H9 (cell line): ENCODE measurements at regions not wholly inside any gene's neighbourhood (a gene's known extent, or its start where the extent isn't known, plus 50 kb on each side); places are given as distances from the start of the nearest gene placed in this dataset.

ENCODE experiments used
- DNase-seq: peaks from one replicate; pipeline ENCODE4 v3.0.0-alpha.2; 2017
- H2AFZ ChIP-seq: one replicate; pipeline ENCODE4 v1.6.1; 2013; ENCODE audit warnings: mild to moderate bottlenecking, low read length, control low read depth, moderate library complexity
- H2AK5ac ChIP-seq: 2 replicates; pipeline ENCODE4 v1.6.1; 2013; ENCODE audit warnings: low read length, control low read depth, mixed read lengths; ENCODE audit not compliant: insufficient read length
- H2BK120ac ChIP-seq: one replicate; pipeline ENCODE4 v1.6.1; 2013; ENCODE audit warnings: low read depth, mild to moderate bottlenecking, low read length, control low read depth, inconsistent platforms; ENCODE audit not compliant: poor library complexity, severe bottlenecking
- H2BK12ac ChIP-seq: 2 replicates; pipeline ENCODE4 v1.6.1; 2013; ENCODE audit warnings: low read length, control low read depth, mixed read lengths, low read depth; ENCODE audit not compliant: insufficient read length
- H2BK15ac ChIP-seq: 2 replicates; pipeline ENCODE4 v1.6.1; 2013; ENCODE audit warnings: low read depth, low read length, control low read depth
- H2BK20ac ChIP-seq: one replicate; pipeline ENCODE4 v1.6.1; 2013; ENCODE audit warnings: low read depth, mild to moderate bottlenecking, low read length, control low read depth, inconsistent platforms; ENCODE audit not compliant: poor library complexity, severe bottlenecking
- H2BK5ac ChIP-seq: 2 replicates; pipeline ENCODE4 v1.6.1; 2013; ENCODE audit warnings: low read length, control low read depth, mixed read lengths; ENCODE audit not compliant: insufficient read length
- H3K14ac ChIP-seq: 2 replicates; pipeline ENCODE4 v1.6.1; 2013; ENCODE audit warnings: low read length, control low read depth; ENCODE audit not compliant: insufficient read depth
- H3K18ac ChIP-seq: 2 replicates; pipeline ENCODE4 v1.6.1; 2013; ENCODE audit warnings: low read depth, mild to moderate bottlenecking, mixed read lengths, low read length, control low read depth; ENCODE audit not compliant: insufficient read length
- H3K23ac ChIP-seq: 2 replicates; pipeline ENCODE4 v1.6.1; 2013; ENCODE audit warnings: low read length, control low read depth, mixed read lengths, low read depth; ENCODE audit not compliant: insufficient read length
- H3K23me2 ChIP-seq: 2 replicates; pipeline ENCODE4 v1.6.1; 2013; ENCODE audit warnings: low read depth, mild to moderate bottlenecking, mixed read lengths, low read length, control low read depth; ENCODE audit not compliant: insufficient read length, poor library complexity, severe bottlenecking
- H3K27ac ChIP-seq: 2 replicates; pipeline ENCODE4 v1.5.1; 2013; ENCODE audit warnings: low read length, control low read depth, mixed read lengths, low read depth; ENCODE audit not compliant: insufficient read length
- H3K27me3 ChIP-seq: 2 replicates; pipeline ENCODE4 v1.6.1; 2013; ENCODE audit warnings: low read length, control low read depth, inconsistent platforms; ENCODE audit not compliant: insufficient read depth
- H3K4ac ChIP-seq: 2 replicates; pipeline ENCODE4 v1.6.1; 2013; ENCODE audit warnings: low read depth, mild to moderate bottlenecking, control low read depth, inconsistent platforms, low read length, moderate library complexity
- H3K4me1 ChIP-seq: 2 replicates; pipeline ENCODE4 v1.6.1; 2013; ENCODE audit warnings: low read length, control low read depth, inconsistent platforms; ENCODE audit not compliant: insufficient read depth
- H3K4me2 ChIP-seq: 2 replicates; pipeline ENCODE4 v1.6.1; 2013; ENCODE audit warnings: low read length, control low read depth, mixed read lengths; ENCODE audit not compliant: insufficient read length, insufficient read depth
- H3K56ac ChIP-seq: 2 replicates; pipeline ENCODE4 v1.6.1; 2013; ENCODE audit warnings: low read depth, mild to moderate bottlenecking, mixed read lengths, low read length, control low read depth; ENCODE audit not compliant: insufficient read length
- H3K79me1 ChIP-seq: 2 replicates; pipeline ENCODE4 v1.6.1; 2013; ENCODE audit warnings: low read depth, mild to moderate bottlenecking, moderate library complexity, low read length, control low read depth, inconsistent platforms; ENCODE audit not compliant: insufficient read depth, poor library complexity, severe bottlenecking
- H3K79me2 ChIP-seq: 2 replicates; pipeline ENCODE4 v1.6.1; 2013; ENCODE audit warnings: low read length, control low read depth, inconsistent platforms; ENCODE audit not compliant: insufficient read depth
- H3K9ac ChIP-seq: 2 replicates; pipeline ENCODE4 v1.6.1; 2013; ENCODE audit warnings: low read length, control low read depth, mixed read lengths; ENCODE audit not compliant: insufficient read length; ENCODE audit errors: extremely low read depth
- H3K9me3 ChIP-seq: one replicate; pipeline ENCODE4 v1.6.1; 2013; ENCODE audit warnings: low read depth, low read length, inconsistent platforms; ENCODE audit not compliant: control insufficient read depth
- H3T11ph ChIP-seq: one replicate; pipeline ENCODE4 v1.6.1; 2013; ENCODE audit warnings: mild to moderate bottlenecking, low read length, control low read depth, inconsistent platforms
- H4K20me1 ChIP-seq: one replicate; pipeline ENCODE4 v1.6.1; 2013; ENCODE audit not compliant: control insufficient read depth, insufficient read length, insufficient read depth
- H4K5ac ChIP-seq: 2 replicates; pipeline ENCODE4 v1.6.1; 2013; ENCODE audit warnings: low read depth, mild to moderate bottlenecking, mixed read lengths, low read length, control low read depth; ENCODE audit not compliant: insufficient read length
- H4K8ac ChIP-seq: replicated peaks from 2 replicates; pipeline ENCODE4 v1.6.1; 2013; ENCODE audit warnings: low read length, control low read depth, mixed read lengths, low read depth; ENCODE audit not compliant: insufficient read length
- H4K91ac ChIP-seq: 2 replicates; pipeline ENCODE4 v1.6.1; 2013; ENCODE audit warnings: low read depth, mild to moderate bottlenecking, moderate library complexity, mixed read lengths, low read length, control low read depth; ENCODE audit not compliant: insufficient read length
- H3K27ac Mint-ChIP-seq, 3 experiments: 2 replicates in 2 of 3; 3 replicates in 1 of 3; pipeline ENCODE4 v1.8.0; 2020 to 2021; ENCODE audit warnings: mixed read lengths in 3 of 3, mild to moderate bottlenecking in 1 of 3, moderate library complexity in 1 of 3
- H3K27me3 Mint-ChIP-seq: 2 replicates; pipeline ENCODE4 v1.8.0; 2021; ENCODE audit warnings: low read depth, mild to moderate bottlenecking, moderate library complexity, mixed read lengths
- H3K36me3 Mint-ChIP-seq, 3 experiments: 2 replicates in 2 of 3; 3 replicates in 1 of 3; pipeline ENCODE4 v1.8.0; 2020 to 2021; ENCODE audit warnings: low read depth in 3 of 3, mixed read lengths in 3 of 3; ENCODE audit not compliant: insufficient read depth in 1 of 3
- H3K4me1 Mint-ChIP-seq, 2 experiments: 2 replicates each; pipeline ENCODE4 v1.8.0; 2020; ENCODE audit warnings: mixed read lengths in 2 of 2
- H3K4me3 Mint-ChIP-seq, 2 experiments: 2 replicates in 1 of 2; 3 replicates in 1 of 2; pipeline ENCODE4 v1.8.0; 2020 to 2021; ENCODE audit warnings: mild to moderate bottlenecking in 2 of 2, mixed read lengths in 2 of 2, moderate library complexity in 1 of 2
- H3K9me3 Mint-ChIP-seq, 2 experiments: 2 replicates in 1 of 2; 3 replicates in 1 of 2; pipeline ENCODE4 v1.8.0; 2020; ENCODE audit warnings: mild to moderate bottlenecking in 2 of 2, mixed read lengths in 2 of 2, moderate library complexity in 1 of 2
- WGBS: extraction: QIAGEN DNeasy Blood & Tissue Kit; methylation state at CpG from one replicate; pipeline ENCODE4 v1.1.7; 2013; ENCODE audit warnings: missing lambda C conversion rate, low lambda C conversion rate, mixed read lengths; ENCODE audit not compliant: insufficient read length; ENCODE audit errors: extremely low coverage; 5-methylcytosine and 5-hydroxymethylcytosine counted together
- TF ChIP-seq, protein P1 (sequence below): fragments of 200-600 bp; sonication (generic); conservative IDR thresholded peaks from 3 replicates; pipeline ENCODE4 v1.8.0; 2021; ENCODE audit warnings: antibody characterized with exemption, mild to moderate bottlenecking

DNA sequence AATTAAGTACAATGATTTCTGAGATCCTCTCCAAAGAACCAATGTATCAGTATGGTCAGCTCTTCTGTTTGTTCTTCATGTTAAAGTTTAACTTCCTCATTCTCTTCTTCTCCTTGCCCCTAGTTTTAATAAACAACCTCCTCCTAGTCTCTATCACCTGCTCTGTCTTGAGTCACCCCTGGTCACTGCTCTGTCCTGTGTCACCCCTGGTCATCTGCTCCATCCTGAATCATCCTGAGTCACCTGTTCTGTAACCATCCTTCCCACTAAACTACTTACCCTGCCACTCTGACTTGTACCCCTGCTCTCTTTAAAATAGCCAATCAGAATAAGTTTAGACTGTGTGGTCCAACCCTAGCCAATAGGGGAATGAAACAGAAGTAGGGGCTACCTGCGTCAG lies 100.5 kb downstream of the ALG10B start:
- WGBS: no CpG with 5 or more reads among the region's 1 CpG
- H3K79me1 ChIP-seq: no peaks in the 10 kb centered on the region
- Mint-ChIP-seq H3K4me3 (no peak overlapping the region), H3K9me3 (peaks cover 3 to 4% of the 10 kb centered on the region in 2 experiments; a peak in 3 of 5 replicates), H3K27ac (no peak overlapping the region), H3K4me1 (peaks cover 9 to 16% of the 10 kb centered on the region in 2 experiments), H3K36me3 (no peaks in the 10 kb centered on the region), H3K27me3 (no peaks in the 10 kb centered on the region)
- H4K20me1 ChIP-seq: no peaks in the 10 kb centered on the region
- H3K23me2 ChIP-seq: no peaks in the 10 kb centered on the region
- no peaks in the 10 kb centered on the region for H3K9me3 ChIP-seq
- no peak overlapping the region for H2BK15ac ChIP-seq
- H3K4me1 ChIP-seq: no peaks in the 10 kb centered on the region; the same call in 1 of the 2 replicates
- no peak overlapping the region for H2BK120ac ChIP-seq
- H3K27ac ChIP-seq: no peak overlapping the region
- no peak overlapping the region for H3K23ac ChIP-seq
- no peak overlapping the region for H3T11ph ChIP-seq
- H4K91ac ChIP-seq: no peak overlapping the region
- H3K56ac ChIP-seq: no peak overlapping the region
- no peak overlapping the region for H4K5ac ChIP-seq
- H4K8ac ChIP-seq: no peak overlapping the region
- H3K4me2 ChIP-seq: no peak overlapping the region
- H3K79me2 ChIP-seq: no peaks in the 10 kb centered on the region
- TF ChIP-seq, protein P1, sequence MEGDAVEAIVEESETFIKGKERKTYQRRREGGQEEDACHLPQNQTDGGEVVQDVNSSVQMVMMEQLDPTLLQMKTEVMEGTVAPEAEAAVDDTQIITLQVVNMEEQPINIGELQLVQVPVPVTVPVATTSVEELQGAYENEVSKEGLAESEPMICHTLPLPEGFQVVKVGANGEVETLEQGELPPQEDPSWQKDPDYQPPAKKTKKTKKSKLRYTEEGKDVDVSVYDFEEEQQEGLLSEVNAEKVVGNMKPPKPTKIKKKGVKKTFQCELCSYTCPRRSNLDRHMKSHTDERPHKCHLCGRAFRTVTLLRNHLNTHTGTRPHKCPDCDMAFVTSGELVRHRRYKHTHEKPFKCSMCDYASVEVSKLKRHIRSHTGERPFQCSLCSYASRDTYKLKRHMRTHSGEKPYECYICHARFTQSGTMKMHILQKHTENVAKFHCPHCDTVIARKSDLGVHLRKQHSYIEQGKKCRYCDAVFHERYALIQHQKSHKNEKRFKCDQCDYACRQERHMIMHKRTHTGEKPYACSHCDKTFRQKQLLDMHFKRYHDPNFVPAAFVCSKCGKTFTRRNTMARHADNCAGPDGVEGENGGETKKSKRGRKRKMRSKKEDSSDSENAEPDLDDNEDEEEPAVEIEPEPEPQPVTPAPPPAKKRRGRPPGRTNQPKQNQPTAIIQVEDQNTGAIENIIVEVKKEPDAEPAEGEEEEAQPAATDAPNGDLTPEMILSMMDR: no peak
- H2BK20ac ChIP-seq: no peak overlapping the region
- no peak overlapping the region for H3K9ac ChIP-seq
- H3K27me3 ChIP-seq: no peaks in the 10 kb centered on the region
- no peak overlapping the region for H3K14ac ChIP-seq
- H3K18ac ChIP-seq: no peak overlapping the region
- DNase-seq: no peak
- no peak overlapping the region for H2BK12ac ChIP-seq
- no peak overlapping the region for H2AK5ac ChIP-seq
- H2BK5ac ChIP-seq: no peak overlapping the region
- H2AFZ ChIP-seq: no peak overlapping the region
- H3K4ac ChIP-seq: no peak overlapping the region
